ENCODE measurements at regions not wholly inside any gene's neighbourhood (a gene's known extent, or its start where the extent isn't known, plus 50 kb on each side); places are given as distances from the start of the nearest gene placed in this dataset.

GRCh38 chr7:53500076-53500475 is 464.6 kb downstream of the POM121L12 start:
- no peak for TF ChIP-seq CTCF (IDR thresholded peaks at IDR 0.05; ENCODE audit: unreplicated experiment)
- H3K4me1 Mint-ChIP-seq (ENCODE audit: low read depth, unreplicated experiment) = no peaks in the 10 kb centered on the region
- BruUV-seq (replicated peaks) = no TSS peak
- CTCF ChIA-PET = no interaction called here
- intact Hi-C loops (cut with micrococcal nuclease; ENCODE audit: unreplicated experiment) = no loop called here
- DNase-seq = no peak
- peaks cover 6% of the 10 kb centered on the region for H3K9me3 Mint-ChIP-seq (ENCODE audit: low read depth, unreplicated experiment)
- no peaks in the 10 kb centered on the region for H3K36me3 Mint-ChIP-seq (ENCODE audit: insufficient read depth, unreplicated experiment)
- no peak overlapping the region for H3K4me3 Mint-ChIP-seq (ENCODE audit: low read depth, unreplicated experiment)
- no peaks in the 10 kb centered on the region for H3K27me3 Mint-ChIP-seq (ENCODE audit: unreplicated experiment)
- no peak overlapping the region for H3K27ac Mint-ChIP-seq (ENCODE audit: unreplicated experiment)

- BruUV-seq (replicated peaks) = no TSS peak
- Mint-ChIP-seq H3K27ac (ENCODE audit: unreplicated experiment) (no peak overlapping the region), H3K4me3 (ENCODE audit: low read depth, unreplicated experiment) (no peak overlapping the region), H3K4me1 (ENCODE audit: low read depth, unreplicated experiment) (no peaks in the 10 kb centered on the region), H3K27me3 (ENCODE audit: unreplicated experiment) (no peaks in the 10 kb centered on the region), H3K36me3 (ENCODE audit: insufficient read depth, unreplicated experiment) (no peaks in the 10 kb centered on the region), H3K9me3 (ENCODE audit: low read depth, unreplicated experiment) (peaks cover 13% of the 10 kb centered on the region)
- no peak for TF ChIP-seq CTCF (IDR thresholded peaks at IDR 0.05; ENCODE audit: unreplicated experiment)
- no peak for DNase-seq
- CTCF ChIA-PET = no interaction called here
- intact Hi-C loops (cut with micrococcal nuclease; ENCODE audit: unreplicated experiment) = no loop called here
Measured at GRCh38 chr7:53504914-53505313, 469.5 kb downstream of the POM121L12 start.

GRCh38 chr7:53518319-53518718 is 482.9 kb downstream of the POM121L12 start:
- CTCF ChIA-PET = no interaction called here
- H3K27ac Mint-ChIP-seq (ENCODE audit: unreplicated experiment) = no peak overlapping the region
- intact Hi-C loops (cut with micrococcal nuclease; ENCODE audit: unreplicated experiment) = no loop called here
- no peaks in the 10 kb centered on the region for H3K27me3 Mint-ChIP-seq (ENCODE audit: unreplicated experiment)
- peaks cover 10% of the 10 kb centered on the region for H3K9me3 Mint-ChIP-seq (ENCODE audit: low read depth, unreplicated experiment)
- H3K4me1 Mint-ChIP-seq (ENCODE audit: low read depth, unreplicated experiment) = no peaks in the 10 kb centered on the region
- BruUV-seq (replicated peaks) = no TSS peak
- no peak overlapping the region for H3K4me3 Mint-ChIP-seq (ENCODE audit: low read depth, unreplicated experiment)
- H3K36me3 Mint-ChIP-seq (ENCODE audit: insufficient read depth, unreplicated experiment) = no peaks in the 10 kb centered on the region
- DNase-seq = no peak
- no peak for TF ChIP-seq CTCF (IDR thresholded peaks at IDR 0.05; ENCODE audit: unreplicated experiment)

- H3K9me3 Mint-ChIP-seq (ENCODE audit: low read depth, unreplicated experiment) = peaks cover 12% of the 10 kb centered on the region
- H3K36me3 Mint-ChIP-seq (ENCODE audit: insufficient read depth, unreplicated experiment) = no peaks in the 10 kb centered on the region
- H3K27ac Mint-ChIP-seq (ENCODE audit: unreplicated experiment) = no peak overlapping the region
- no peak for DNase-seq
- no peak overlapping the region for H3K4me3 Mint-ChIP-seq (ENCODE audit: low read depth, unreplicated experiment)
- no TSS peak for BruUV-seq (replicated peaks)
- no peaks in the 10 kb centered on the region for H3K4me1 Mint-ChIP-seq (ENCODE audit: low read depth, unreplicated experiment)
- no peaks in the 10 kb centered on the region for H3K27me3 Mint-ChIP-seq (ENCODE audit: unreplicated experiment)
- no peak for TF ChIP-seq CTCF (IDR thresholded peaks at IDR 0.05; ENCODE audit: unreplicated experiment)
- CTCF ChIA-PET = no interaction called here
- intact Hi-C loops (cut with micrococcal nuclease; ENCODE audit: unreplicated experiment) = no loop called here
Measured at GRCh38 chr7:53520841-53521240, 485.4 kb downstream of the POM121L12 start.

Data from Calu3 (cell line).